ENCODE measurements at regions not wholly inside any gene's neighbourhood (a gene's known extent, or its start where the extent isn't known, plus 50 kb on each side); places are given as distances from the start of the nearest gene placed in this dataset.

DNA sequence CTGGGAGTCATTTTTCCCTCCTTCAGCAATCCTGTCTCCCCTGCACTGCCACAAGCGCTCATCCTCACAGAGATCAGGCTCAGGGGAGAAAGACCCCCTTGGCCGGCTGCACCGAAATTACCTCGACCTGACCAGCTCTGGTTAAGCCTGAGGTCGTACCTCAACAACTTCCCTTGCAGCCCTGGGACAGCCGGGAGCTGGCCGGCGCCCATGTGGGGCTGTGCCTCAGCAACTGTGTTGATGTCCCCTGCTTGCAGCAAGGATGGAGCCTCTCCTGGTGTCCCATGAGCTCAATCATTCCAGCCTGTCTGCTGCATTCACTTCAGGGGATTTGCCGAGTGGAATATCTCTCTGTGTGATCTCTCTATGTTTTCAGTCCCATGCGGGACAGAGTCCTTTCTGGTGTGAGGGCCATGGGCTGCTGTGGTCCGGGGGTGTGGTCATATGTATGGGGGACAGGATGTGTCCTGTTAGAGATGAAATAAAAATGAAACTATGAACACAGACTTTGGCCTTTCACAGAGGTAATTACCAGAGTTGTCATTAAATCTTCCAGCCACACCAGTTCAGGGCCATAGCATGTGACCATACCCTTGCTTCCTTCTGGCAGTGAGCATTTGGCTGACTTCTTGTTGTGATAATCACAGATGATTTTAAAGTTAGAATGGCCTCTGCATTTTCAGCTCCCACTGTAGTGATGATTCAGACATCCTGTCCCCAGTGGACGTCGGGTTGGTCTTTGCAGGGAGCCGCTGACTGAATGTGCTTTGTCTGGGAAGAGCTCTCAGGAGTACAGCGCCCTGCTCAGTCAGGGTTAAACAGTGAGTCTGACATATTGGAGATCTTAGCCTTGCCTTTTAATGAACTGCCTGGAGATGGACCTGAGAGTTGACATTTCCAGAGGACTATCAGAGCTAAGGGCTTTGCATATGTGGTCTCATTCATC is 405.9 kb downstream of the AACS start:
- FAIRE-seq: no peak
- TF ChIP-seq, protein P1, sequence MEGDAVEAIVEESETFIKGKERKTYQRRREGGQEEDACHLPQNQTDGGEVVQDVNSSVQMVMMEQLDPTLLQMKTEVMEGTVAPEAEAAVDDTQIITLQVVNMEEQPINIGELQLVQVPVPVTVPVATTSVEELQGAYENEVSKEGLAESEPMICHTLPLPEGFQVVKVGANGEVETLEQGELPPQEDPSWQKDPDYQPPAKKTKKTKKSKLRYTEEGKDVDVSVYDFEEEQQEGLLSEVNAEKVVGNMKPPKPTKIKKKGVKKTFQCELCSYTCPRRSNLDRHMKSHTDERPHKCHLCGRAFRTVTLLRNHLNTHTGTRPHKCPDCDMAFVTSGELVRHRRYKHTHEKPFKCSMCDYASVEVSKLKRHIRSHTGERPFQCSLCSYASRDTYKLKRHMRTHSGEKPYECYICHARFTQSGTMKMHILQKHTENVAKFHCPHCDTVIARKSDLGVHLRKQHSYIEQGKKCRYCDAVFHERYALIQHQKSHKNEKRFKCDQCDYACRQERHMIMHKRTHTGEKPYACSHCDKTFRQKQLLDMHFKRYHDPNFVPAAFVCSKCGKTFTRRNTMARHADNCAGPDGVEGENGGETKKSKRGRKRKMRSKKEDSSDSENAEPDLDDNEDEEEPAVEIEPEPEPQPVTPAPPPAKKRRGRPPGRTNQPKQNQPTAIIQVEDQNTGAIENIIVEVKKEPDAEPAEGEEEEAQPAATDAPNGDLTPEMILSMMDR (IDR thresholded peaks at IDR 0.05; ENCODE audit: insufficient read depth, missing control alignments): no peak
- no peak for DNase-seq (ENCODE audit: insufficient read length, low spot score)

DNA sequence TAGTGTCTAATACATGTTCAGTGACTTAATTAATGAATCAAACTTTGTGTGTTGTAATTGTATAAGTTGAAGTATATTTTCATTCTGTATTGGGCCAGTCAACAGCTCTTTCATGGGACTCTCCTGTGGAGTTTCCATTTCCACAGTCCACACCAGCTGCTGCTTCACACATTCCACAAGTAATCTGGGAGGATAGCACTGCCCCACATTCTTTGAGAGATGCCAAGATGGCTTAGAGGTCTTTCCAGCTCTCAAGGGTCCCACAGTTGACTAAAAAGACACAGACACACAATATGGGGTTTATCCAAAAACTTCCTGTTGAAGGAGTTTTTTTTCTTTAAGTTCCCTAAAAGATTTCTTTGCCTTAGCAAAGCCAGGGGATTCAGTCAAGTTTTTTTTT is 408.3 kb downstream of the AACS start:
- DNase-seq (ENCODE audit: insufficient read length, low spot score): no peak
- TF ChIP-seq, protein P1 (IDR thresholded peaks at IDR 0.05; ENCODE audit: insufficient read depth, missing control alignments): no peak
- FAIRE-seq: no peak

DNA sequence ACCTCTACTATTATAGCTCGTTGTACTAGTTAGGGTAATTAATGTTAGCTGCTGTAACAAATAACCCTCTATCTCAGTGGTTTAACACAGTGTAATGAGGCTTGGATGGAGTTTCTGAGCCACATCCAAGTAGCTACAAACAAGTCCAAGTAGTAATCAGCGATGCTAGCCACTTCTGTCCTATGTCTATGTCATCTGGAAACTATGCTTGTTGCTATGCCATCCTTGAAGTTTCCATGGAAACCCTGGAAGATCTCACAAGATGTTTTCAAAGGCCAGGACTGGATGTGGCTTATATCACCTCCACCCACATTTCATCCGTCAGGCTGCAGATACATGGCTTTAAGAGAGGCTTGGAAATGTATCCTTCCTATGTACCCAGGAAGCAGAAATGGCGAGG is 422.1 kb downstream of the AACS start:
- FAIRE-seq (no peak), DNase-seq (ENCODE audit: insufficient read length, low spot score) (no peak)
- TF ChIP-seq, protein P1 (IDR thresholded peaks at IDR 0.05; ENCODE audit: insufficient read depth, missing control alignments): no peak

DNA sequence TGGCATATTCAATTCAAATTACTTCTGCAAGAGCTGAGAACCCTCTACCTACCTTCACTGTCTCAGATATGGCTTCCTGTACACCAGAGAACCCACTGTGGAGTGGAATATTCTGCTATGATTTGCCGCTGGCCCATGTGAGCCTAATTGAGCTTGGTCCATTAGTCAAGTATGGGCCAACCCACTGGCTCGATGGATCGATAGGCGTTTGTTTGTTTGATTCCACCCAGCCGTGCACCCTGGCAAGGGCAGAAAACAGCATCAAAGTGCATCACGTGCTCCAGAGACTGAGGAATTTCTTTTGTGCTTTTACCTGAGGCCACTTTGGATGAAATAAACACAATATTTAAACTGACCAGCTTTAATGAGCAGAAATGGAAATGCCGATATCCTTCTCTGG is 426.3 kb downstream of the AACS start:
- TF ChIP-seq, protein P1 (IDR thresholded peaks at IDR 0.05; ENCODE audit: insufficient read depth, missing control alignments): no peak
- DNase-seq (ENCODE audit: insufficient read length, low spot score) (no peak), FAIRE-seq (no peak)

DNA sequence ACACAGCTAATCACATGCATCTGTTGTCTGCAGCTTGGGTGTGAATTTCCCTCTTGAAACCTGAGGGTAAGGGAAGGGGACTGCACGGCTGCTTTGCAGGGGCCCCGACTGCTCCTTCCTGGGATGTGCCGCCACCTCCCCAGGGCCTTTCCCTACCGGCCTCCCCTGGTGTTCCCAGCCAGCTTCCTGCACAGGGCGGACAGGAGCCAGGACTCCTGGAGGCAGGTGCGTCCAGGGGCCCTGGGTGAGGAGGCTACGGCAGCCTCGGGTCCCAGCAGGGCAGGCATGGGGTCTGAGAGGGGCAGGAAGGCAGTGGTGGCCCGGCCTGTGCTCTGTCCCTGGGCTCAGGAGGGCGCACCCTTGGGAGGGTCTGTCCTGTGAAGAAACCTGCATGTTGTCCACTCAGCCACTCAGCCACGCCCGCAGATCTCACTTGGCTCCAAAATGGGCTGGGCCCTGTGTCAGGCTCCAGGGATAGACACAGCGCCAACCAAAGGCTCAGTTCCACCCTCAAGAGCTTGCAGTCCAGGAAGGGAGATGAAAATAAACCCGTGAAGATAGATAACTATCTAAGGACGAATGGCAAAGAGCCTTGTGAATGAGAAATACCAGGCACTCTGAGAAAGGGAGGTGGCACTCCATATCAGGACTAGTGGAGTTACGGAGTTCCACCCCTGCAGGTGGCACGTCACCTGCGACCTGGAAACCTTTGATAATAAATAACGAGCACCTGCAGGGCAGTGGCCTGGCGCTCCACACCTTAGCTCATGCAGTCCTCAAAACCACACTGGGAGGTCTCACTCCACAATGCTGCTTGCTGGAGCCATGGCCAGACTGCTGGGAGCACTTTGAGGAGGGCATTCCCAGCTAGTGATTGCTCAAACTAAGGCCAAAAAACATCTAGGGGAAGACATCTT is 427.4 kb downstream of the AACS start:
- FAIRE-seq (no peak), DNase-seq (ENCODE audit: insufficient read length, low spot score) (no peak)
- TF ChIP-seq, protein P1 (IDR thresholded peaks at IDR 0.05; ENCODE audit: insufficient read depth, missing control alignments): no peak

DNA sequence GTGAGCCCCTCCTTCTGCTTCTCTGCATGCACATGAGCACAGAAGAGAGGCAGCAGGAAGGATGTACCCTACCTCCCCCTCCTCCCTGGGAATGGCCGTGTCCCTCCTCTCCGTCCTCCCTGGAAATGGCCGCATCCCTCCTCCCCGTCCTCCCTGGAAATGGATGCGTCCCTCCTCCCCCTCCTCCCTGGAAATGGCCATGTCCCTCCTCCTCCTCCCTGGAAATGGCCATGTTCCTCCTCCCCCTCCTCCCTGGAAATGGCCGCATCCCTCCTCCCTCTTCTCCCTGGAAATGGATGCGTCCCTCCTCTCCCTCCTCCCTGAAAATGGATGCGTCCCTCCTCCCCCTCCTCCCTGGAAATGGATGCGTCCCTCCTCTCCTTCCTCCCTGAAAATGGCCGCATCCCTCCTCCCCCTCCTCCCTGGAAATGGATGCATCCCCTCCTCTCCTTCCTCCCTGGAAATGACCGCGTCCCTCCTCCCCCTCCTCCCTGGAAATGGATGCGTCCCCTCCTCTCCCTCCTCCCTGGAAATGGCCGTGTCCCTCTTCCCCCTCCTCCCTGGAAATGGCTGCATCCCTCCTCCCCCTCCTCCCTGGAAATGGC is 428.6 kb downstream of the AACS start:
- no peak for FAIRE-seq
- DNase-seq (ENCODE audit: insufficient read length, low spot score): no peak
- TF ChIP-seq, protein P1 (IDR thresholded peaks at IDR 0.05; ENCODE audit: insufficient read depth, missing control alignments): no peak
